HG02938 (cell line): ENCODE measurements at regions not wholly inside any gene's neighbourhood (a gene's known extent, or its start where the extent isn't known, plus 50 kb on each side); places are given as distances from the start of the nearest gene placed in this dataset.
A peak's percentile ranks its signal among the peaks of the same experiment; 100 is the strongest.
"Not testable (repeated sequence)": the region's sequence is repeated elsewhere in the genome, so short reads cannot be mapped to it uniquely, and the experiment has no call there.

Experiments
- ATAC-seq: cut with Tn5 transposase; IDR thresholded peaks from one replicate; pipeline ENCODE4 v1.9.1; 2021; ENCODE audit warnings: mild to moderate bottlenecking, moderate library complexity; ENCODE audit not compliant: unreplicated experiment

DNA sequence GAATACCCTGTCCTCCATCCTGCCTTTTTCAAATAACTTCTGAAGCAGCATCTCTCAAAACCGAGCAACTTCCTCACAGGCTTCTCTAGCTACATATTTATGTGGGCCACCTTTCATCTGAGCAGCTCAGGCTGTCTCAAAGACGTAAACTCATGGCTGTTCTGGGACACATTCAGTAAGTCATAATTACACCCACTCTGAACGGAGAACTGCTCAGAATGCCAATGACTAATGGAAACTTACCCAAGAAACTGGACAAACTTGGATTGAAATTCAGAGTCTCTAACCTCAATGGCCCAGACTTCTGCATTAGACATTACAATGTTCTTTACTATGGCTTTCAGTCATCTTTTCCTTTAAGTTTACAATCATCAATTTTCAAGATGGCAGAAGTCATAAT is 145.2 kb downstream of the RAD51AP2 start:
- no peak for ATAC-seq

DNA sequence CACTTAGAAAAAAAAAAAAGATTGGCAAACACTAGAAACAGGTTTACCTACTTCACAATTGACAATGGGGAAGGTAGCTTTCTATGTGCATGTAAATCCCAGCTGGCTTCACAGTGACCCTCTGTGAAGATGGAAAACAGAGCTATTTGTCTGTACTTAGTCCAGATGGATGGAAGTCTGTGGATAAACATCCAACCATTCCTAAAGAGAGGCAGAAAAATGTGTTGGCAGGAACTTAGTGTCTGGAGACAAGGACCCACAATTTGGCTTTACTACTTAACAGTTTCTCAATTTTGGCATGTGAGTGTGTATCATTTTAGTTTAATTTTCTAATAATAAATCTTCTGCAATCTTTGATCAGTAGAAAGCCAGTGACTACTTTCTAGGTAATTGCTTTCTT is 154.4 kb downstream of the RAD51AP2 start:
- no peak for ATAC-seq

DNA sequence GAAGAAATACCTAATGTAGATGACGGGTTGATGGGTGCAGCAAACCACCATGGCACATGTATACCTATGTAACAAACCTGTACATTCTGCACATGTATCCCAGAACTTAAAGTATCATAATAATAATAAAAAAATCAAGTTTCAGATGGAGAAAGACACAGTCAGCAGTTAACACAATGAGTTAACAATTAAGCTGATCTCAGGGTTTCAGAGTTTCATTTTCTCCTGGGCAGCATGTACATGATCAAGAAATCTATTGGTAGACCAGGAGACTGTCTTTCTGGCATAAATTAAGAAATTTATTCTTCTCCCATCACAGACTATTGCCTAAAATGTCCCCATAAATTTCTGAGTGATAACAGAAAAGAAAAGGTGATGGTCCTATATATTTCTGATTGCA is 155.3 kb downstream of the RAD51AP2 start:
- ATAC-seq, result peak; percentile 56

DNA sequence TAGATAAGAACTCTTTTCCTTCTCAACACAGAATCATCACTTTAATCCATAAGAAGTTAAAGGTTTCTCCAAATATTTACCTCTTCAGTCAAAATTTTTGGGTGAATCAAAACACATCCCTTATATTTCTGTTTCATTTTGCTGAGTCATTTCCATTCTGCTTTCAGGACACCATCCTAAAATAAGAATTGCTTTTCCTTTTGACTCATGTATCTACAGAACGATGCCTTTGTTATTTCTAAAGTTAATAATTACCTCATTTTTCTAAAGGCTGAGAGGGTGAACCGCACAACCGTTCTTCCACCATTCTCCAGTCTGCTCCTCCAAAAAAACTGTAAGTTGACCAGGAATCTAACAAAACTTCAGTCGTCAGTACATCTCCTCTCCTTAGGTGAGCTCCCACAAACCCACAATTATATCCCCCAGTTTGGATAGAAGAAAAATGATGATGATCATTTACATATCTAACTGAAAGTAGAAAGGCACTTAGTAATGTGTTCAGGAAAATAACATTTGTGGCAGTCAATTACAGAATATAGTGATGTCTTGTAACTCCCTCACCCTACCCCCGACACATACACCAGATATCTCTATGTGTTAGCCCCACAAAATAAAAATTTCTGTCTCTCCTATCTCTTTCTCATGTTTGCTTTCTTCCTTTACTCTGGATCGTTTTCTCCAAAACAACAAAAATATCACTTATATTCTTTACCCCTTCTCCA is 162.5 kb downstream of the RAD51AP2 start:
- peak; percentile 97 for ATAC-seq

DNA sequence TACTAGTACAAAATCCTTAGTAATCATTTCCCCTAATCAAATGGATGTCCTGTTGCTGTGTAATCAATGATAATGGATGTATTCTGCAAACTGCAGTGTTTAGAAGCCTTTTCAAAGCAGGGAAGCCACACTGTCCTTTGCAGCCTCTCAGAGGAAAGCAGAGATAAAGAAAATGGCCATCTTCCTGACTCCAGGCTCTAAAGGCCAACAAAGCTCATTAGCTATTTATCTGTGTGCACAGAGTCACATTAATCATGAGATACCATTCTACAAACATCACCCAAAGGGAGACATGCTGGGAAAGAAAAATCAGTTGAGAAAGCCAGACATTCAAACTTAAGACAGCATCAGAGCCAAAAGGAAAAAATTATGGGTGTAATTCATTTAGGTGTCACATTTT is 165.0 kb downstream of the RAD51AP2 start:
- no peak for ATAC-seq

DNA sequence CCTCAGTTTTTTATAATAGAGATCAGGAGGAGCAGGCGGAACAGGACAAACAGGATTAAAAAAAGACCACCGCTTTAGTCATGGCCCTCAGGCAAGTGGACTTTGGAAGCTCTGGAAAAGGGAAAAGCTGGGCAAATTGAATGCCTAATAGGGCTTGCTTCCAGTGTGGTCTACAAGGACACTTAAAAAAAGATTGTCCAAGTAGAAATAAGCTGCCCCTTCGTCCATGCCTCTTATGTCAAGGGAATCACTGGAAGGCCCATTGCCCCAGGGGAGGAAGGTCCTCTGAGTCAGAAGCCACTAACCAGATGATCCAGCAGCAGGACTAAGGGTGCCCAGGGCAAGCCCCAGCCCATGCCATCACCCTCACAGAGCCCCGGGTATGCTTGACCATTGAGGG is 175.5 kb downstream of the RAD51AP2 start:
- not testable (repeated sequence) for ATAC-seq

DNA sequence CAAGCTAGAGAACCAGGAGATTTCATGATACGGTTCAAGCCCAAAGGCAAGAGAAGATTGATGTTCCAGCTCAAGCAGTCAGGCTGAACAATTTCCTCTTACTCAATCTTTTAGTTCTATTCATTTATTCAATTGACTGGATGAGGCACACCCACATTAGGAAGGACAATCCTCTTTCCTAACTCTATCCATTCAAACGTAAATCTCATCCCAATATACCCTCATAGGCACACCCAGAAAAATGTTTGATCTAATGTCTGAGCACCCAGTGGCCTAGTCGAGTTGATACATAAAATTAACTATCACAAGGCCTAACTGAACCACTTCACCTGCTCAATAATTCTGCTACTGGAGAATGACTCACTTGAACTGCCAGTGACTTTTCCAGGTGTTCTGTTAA is 180.7 kb downstream of the RAD51AP2 start:
- ATAC-seq, result no peak

DNA sequence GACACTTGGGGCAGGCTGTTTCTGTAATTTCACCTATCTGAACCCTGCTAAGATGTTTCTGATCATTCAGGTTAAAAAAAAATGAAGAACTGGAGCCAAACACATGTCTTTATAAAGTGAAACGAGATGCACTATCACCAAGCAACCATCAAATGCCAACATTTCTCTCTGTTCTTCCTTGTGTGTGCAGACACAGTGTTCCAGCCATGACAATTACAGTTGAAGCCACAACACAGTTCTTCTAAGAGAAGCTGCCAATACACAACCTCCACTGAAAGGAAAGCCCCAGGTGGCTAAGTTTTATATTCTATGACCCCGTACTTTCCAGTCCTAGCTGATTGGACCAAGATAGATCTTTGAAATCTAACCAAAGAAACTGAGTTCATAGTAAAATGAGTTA is 181.8 kb downstream of the RAD51AP2 start:
- ATAC-seq, result peak; percentile 42

DNA sequence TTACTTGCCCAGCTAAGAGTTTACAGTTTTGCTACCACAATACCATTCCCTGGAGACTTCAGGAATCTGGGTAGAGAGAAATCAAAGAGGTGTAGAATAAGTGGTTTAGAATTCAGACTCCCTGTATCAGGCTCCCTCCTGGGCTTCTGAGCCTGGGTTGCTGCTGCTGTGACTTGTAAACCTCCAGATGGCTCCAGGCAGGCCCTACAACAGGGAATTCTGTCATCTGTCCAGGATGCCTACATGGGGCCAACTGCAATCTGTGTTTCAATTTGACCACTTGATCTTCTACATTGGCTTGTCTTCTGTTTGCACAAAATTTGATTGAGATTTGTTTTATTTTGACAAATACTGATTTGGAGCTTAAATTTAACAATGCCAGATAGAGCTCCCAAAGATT is 183.9 kb downstream of the RAD51AP2 start:
- ATAC-seq, result no peak

DNA sequence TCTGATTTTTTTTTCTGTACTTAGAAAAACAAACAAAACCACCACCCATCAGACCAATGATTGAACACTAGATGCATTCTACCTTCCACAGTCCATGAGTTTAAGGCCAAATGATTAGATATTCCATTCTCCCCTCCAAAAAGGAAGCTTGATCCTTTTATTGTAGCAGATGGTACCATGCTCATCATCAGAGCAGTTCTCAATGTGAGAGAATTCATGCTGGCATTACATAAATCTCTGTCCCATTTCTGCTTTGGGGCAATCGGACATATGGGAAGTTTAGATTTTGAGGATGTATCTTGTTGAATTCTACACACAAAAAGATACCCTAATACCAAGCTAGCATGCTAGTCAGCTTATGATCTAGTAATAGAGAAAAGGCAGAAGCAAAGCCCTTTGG is 186.6 kb downstream of the RAD51AP2 start:
- ATAC-seq, result no peak

DNA sequence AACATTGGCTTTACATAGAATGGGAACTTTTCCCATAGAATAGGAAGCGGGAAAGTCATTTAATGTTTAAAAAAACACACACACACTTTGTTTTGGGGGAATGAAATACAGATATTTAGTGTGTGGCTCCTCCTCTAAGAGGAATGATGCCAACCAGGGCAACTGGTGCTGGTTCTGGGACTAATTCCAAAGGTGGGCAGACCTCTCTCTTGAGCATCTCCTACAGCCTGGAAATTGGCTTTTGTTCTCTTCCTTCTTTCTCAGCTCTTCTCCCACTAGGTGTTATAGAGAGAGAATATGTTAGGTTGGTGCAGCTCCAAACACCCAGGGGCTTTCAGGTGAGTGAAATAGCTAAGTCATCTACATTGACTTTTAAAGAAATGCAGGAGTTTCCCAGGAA is 190.1 kb downstream of the RAD51AP2 start:
- no peak for ATAC-seq

DNA sequence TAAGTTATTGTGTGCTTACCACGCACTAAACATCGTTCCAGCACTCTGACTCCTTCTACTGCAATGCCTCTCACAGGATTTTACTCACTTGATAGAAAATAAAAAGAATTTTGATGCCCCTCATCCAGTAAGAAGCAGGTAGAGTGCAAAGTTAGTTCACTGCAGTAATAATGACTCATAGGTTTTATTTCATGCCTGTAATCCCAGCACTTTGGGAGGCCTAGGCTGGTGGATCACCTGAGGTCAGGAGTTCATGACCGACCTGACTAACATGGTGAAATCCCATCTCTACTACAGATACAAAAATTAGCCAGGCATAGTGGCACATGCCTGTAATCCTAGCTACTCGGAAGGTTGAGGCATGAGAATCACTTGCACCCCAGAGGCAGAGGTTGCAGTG is 190.6 kb downstream of the RAD51AP2 start:
- ATAC-seq, result no peak

DNA sequence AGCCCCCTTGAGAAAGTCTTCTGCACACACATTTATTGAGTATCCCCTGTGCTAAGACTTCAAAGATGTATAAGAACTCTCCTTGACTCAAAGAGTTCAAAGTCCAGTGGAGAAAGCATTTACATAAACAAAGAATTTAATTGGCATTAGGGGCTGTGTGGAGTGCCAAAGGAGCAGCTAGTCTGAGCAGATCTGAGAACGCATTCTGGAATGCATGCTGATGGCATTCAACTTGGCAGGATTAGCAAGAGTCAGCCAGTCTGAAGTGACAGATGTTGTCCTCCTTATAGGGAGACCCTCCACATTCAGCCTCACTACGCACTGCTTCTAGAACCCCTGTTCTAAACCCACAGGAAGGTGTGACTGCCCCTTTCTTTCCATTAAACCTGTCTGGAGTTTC is 191.5 kb downstream of the RAD51AP2 start:
- ATAC-seq, result no peak

DNA sequence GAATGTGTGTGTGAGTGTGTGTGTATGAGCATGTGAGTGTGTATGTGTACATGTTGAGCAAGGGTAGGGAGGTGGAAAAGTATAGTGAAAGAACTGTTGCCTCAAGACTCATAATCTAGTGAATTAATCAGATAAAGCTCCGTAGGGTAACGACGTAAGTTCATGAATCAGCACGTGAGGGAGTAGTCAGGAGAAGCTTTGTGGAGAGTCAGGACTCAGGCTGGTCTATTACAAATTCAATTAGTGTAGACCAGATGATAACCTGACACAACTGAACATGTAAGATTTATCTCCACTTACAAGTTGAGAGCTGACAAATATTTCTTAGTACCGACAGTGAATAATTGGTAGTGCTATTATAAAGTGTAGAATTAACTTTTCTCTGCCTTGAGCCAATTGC is 194.5 kb downstream of the RAD51AP2 start:
- no peak for ATAC-seq

DNA sequence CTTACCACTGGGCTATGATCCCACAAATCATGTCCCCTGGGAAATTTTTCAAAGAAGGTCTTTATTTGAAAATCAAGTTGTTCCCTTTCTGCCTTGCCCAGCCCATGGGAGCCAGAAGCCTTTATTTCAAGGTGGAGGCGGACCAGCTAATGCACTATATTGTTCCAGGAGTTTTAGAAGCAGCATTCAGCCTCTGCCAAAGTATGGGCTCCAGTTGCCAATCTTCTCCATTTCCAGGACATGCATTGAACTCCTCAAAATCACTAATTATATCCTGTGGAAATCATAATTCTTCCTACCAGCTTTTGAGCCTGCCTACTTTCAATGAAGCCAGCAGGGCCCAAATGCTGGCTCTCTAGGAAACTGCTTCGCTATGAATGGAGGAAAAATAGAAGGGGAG is 195.8 kb downstream of the RAD51AP2 start:
- no peak for ATAC-seq

DNA sequence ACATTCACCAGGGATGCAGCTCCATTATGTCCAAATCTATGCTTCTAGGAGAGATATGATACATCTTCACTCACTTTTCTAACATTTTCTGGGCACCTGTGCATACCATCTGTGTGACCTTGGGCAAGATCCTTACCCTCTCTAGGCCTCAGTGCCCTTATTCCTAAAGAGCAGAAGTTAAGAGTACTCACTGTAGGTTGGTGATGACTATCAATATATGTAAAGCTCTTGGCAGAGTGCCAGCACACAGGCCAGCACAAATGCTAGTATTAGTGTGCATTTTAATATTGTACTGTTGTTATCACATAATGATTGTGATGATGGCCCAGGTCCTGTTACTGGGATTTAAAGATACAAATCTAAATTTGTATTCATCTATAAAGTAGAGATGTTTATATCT is 199.2 kb downstream of the RAD51AP2 start:
- no peak for ATAC-seq

DNA sequence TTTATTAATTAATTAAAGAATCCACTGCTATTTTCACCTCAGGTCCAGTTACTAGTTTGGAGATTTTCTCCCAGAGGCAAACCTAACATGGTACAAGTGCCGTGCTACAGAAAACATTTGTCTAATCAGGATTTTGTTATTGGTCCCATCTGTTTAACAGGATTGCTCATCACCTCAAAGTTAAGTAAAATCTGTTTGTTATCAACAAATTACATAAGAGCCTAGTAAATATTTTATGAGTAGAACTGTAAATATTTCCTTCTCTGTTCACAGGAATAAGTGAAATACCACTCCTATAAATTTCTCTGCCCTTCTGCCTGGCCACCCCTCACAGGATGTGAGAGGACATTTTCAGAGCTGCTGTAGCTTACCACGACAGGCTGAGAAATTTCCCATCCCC is 200.2 kb downstream of the RAD51AP2 start:
- no peak for ATAC-seq

DNA sequence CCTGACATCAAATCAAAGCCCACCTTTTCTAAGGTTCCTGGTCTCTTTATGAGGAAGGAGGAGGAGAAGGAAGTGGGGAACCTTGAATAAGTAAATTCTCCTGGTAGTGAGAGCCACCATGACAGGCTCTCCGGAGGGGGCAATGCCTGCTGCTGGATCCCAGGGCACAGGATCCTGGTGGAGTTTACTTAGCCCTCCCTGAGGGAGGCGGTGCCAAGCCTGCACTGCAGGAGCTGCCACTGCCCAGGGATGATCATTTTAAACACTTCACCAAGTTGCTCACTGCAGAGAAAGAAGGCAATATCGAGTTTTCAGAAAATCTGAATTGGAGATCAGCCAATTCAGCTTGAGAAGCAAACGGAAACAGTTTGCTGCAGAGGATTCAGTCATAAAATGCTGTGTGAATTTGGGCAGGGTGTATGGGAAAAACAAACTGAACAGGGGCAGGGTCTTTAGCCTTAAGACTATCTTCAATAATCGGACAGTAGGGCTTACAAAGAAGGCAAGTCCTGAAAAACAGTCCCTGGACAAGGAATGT is 200.7 kb downstream of the RAD51AP2 start:
- no peak for ATAC-seq

DNA sequence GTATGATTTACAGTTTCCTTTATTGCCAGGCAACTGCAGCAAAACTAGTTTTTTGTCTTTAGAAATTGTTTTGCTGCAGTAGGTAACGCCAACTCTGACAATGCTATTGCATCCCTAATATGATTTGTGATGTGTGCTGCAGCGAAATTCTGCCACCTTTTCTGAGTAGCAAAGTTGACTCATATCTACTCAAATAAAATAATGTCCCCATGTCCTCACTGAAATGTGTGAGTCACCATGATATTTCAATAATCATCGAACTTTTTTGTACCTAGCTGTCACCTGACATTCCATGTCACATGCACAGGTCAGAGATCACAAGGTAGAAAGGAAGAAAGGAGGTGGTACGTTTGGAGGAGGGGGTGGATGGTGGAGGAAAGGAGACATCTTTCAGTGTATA is 205.0 kb downstream of the RAD51AP2 start:
- no peak for ATAC-seq

DNA sequence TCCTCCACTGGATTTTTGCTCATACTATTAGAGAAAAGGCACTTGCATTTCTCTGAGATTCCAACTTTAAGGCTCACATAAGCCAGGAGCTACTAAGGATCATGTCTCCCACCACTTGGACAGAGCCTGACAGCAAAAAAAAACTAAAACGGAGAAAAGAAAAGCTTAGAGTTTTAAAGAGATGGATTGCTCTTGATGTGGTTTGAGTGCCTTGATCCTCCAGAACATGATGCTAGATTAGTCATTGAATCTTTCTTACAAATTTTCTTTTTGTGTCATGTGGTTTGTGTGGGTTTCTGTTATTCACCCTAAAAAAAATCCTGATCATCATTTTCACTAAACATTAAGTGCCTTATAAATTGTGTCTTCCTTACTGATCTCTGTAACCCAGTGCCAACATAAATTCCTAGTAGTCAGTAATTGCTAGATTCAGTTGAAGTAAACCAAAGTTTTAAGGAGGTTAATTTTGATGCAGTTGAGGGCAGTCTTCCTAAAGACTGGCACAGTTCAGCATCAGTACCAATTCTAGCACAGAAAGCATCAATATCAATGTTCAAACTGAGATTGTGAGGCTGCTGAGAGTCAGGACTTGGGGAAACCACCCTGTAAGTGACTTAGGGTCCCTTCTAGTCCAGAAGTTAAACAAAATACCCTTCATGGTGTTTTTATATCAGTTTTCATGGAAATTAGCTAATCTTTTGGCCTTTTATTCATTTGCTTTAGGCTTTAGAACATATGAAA is 206.3 kb downstream of the RAD51AP2 start:
- ATAC-seq, result no peak

DNA sequence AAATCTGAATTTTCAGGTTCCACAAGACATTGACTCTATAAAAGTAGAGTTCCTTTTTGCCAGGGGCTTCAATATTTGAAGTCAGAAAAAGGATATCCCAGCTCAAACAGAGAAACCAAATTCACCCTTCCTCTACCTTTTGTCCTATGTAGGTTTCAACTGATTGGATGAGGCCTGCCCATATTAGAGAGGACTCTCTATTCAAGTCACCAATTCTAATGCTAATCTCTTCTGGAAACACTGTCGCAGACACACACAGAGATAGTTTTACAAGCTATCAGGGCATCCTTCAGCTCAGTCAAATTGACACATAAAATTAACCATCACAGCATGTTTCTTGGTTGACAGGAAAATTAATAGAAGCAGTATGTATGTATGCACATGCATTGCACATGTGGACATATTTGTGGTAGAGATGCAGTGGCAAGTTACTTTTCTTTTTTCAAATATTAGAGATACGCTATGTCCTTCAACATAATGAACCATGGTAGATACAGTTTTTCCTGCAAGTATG is 207.1 kb downstream of the RAD51AP2 start:
- no peak for ATAC-seq

DNA sequence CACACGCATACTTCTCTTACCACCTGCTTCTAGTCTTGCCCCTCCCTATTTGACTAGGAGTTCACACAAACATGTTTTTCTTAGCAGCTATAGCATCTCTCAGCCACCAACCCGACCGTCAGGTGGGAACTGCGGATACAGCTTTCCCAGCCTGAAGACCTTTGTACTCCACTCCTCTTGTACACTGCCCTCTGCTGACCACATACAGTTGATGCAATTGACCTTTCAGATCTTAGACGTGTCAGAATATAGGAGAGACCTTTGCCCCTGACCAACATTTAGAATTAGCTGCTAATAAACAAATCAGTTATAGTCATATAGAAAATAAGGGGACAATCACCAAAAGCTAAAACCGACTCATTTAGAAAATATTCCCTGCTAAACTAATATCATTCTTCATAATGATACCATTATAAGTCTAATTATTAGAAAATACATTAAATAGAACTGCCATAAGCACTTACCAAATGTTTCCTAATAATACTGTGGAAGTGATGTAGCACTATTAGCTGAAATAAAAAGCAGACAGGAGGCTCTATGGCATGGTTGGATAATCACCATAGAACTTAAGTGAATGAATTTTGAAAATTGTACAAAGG is 208.4 kb downstream of the RAD51AP2 start:
- peak; percentile 91 for ATAC-seq
